ENCODE measurements at regions not wholly inside any gene's neighbourhood (a gene's known extent, or its start where the extent isn't known, plus 50 kb on each side); places are given as distances from the start of the nearest gene placed in this dataset.

- Histone ChIP-seq H2BK20ac (ENCODE audit: low read length) (no peak overlapping the region), H3K4me2 (ENCODE audit: insufficient read depth in 1 of 2, low read depth in 2 of 2, low read length in 2 of 2) (peak overlapping the region in 1 of 2 experiments; percentile 2; a peak in 1 of 4 replicates), H3K27me3 (replicated peaks in 1 of 4; ENCODE audit: control insufficient read depth in 3 of 4, extremely low read depth in 1 of 4, insufficient read depth in 3 of 4, low read length in 3 of 4) (no peaks in the 10 kb centered on the region), H2AFZ (ENCODE audit: low read length) (peak overlapping the region; percentile 18; the same call in 1 of the 2 replicates), H3K27ac (ENCODE audit: low read depth, low read length) (no peak overlapping the region), H3K14ac (ENCODE audit: insufficient read length) (no peak overlapping the region), H3K79me1 (ENCODE audit: low read depth, low read length) (no peaks in the 10 kb centered on the region), H2BK120ac (replicated peaks; ENCODE audit: low read depth, low read length) (no peak overlapping the region), H3K23ac (ENCODE audit: insufficient read length) (no peak overlapping the region), H2AK5ac (ENCODE audit: low read depth, low read length) (no peak overlapping the region), H3K4me1 (replicated peaks in 1 of 4; ENCODE audit: control insufficient read depth in 3 of 4, insufficient read depth in 4 of 4, low read length in 3 of 4) (peaks cover 0 to 6% (median 3%) of the 10 kb centered on the region in 4 experiments; a peak in 4 of 7 replicates), H4K20me1 (replicated peaks in 1 of 2; ENCODE audit: control insufficient read depth in 1 of 2, insufficient read depth in 2 of 2, low read length in 2 of 2) (no peaks in the 10 kb centered on the region), H2BK5ac (ENCODE audit: low read depth, low read length) (no peak overlapping the region), H2BK15ac (ENCODE audit: low read length) (no peak overlapping the region), H3K4ac (replicated peaks; ENCODE audit: insufficient read length, low read depth, low read length) (no peak overlapping the region), H4K8ac (ENCODE audit: extremely low read depth, insufficient read depth, low read length) (no peak overlapping the region), H3K79me2 (ENCODE audit: control insufficient read depth in 1 of 2, insufficient read depth in 2 of 2, low read length in 2 of 2) (no peaks in the 10 kb centered on the region), H3K18ac (ENCODE audit: extremely low read depth, low read length) (no peak overlapping the region; the same call in 1 of the 2 replicates), H4K5ac (ENCODE audit: insufficient read length, low read depth, low read length) (no peak overlapping the region), H4K91ac (replicated peaks; ENCODE audit: insufficient read length, low read length) (no peak overlapping the region), H3K4me3 (ENCODE audit: extremely low read depth in 1 of 4, insufficient read depth in 2 of 4, low read depth in 3 of 4, low read length in 4 of 4) (peak overlapping the region in 1 of 4 experiments; percentile 15; a peak in 1 of 8 replicates), H3K36me3 (ENCODE audit: control insufficient read depth in 2 of 4, insufficient read depth in 4 of 4, low read length in 3 of 4) (no peaks in the 10 kb centered on the region; a peak in 1 of 8 replicates), H3K9ac (replicated peaks in 1 of 4; ENCODE audit: extremely low read depth in 1 of 4, low read depth in 3 of 4, low read length in 3 of 4) (no peak overlapping the region), H3K56ac (replicated peaks; ENCODE audit: insufficient read length, low read depth, low read length) (no peak overlapping the region), H3K23me2 (ENCODE audit: low read depth, low read length) (no peaks in the 10 kb centered on the region), H2BK12ac (ENCODE audit: low read depth, low read length) (no peak overlapping the region), H3K9me3 (ENCODE audit: insufficient read depth in 2 of 2, low read depth in 1 of 2, low read length in 1 of 2) (no peaks in the 10 kb centered on the region)
- 50% methylated on average over 7 of the region's 7 CpGs; no CpG with 5 or more reads in 1 of the 2 experiments for WGBS, 2 experiments (ENCODE audit: extremely low coverage in 1 of 2, insufficient coverage in 1 of 2, insufficient read length in 1 of 2, insufficient replicate concordance in 2 of 2, low coverage in 1 of 2, low lambda C conversion rate in 2 of 2, missing lambda C conversion rate in 1 of 2)
- no peak for TF ChIP-seq MAFK (IDR thresholded peaks at IDR 0.05; ENCODE audit: low read depth, low read length)
- TF ChIP-seq RFX5 (IDR thresholded peaks at IDR 0.05; ENCODE audit: borderline replicate concordance, low read depth, low read length), result no peak
- TF ChIP-seq CREB1 (IDR thresholded peaks at IDR 0.05), result no peak
- no peak for TF ChIP-seq TBP (IDR thresholded peaks at IDR 0.05; ENCODE audit: low read depth, low read length)
- TF ChIP-seq ASH2L (IDR thresholded peaks at IDR 0.05; ENCODE audit: low read length), result no peak
- TF ChIP-seq SAP30 (IDR thresholded peaks at IDR 0.05; ENCODE audit: insufficient read depth, insufficient replicate concordance, low read length), result no peak
- TF ChIP-seq CTBP2 (IDR thresholded peaks at IDR 0.05; ENCODE audit: borderline replicate concordance, insufficient read depth, insufficient read length, low read length), result no peak
- no peak for TF ChIP-seq SIN3A (conservative IDR thresholded peaks at IDR 0.05 in 1 of 2, IDR thresholded peaks at IDR 0.05 in 1 of 2; ENCODE audit: low read depth in 1 of 2, low read length in 2 of 2)
- TF ChIP-seq HDAC2 (IDR thresholded peaks at IDR 0.05; ENCODE audit: borderline replicate concordance in 1 of 2, low read depth in 2 of 2, low read length in 2 of 2), result no peak
- TF ChIP-seq TEAD4 (IDR thresholded peaks at IDR 0.05; ENCODE audit: low read depth, low read length), result no peak
- no peak for TF ChIP-seq GABPA (IDR thresholded peaks at IDR 0.05; ENCODE audit: borderline replicate concordance, insufficient read depth, low read length)
- DNase-seq (ENCODE audit: low read depth in 1 of 2, low spot score in 2 of 2), result no peak
- FAIRE-seq, result no peak
- CTCF ChIA-PET (ENCODE audit: partially characterized antibody), result interaction anchor here (0.7 kb wide), 1 partner anchor 14 kb away, joined by 3 read pairs; no protein-coding TSS in a partner anchor
- POLR2A ChIA-PET (ENCODE audit: partially characterized antibody), result no interaction called here
These were observed 434.0 kb upstream of the C9orf72 start for GRCh38 chr9:28007097-28007817.
